MM.1S (cell line): ENCODE measurements at regions not wholly inside any gene's neighbourhood (a gene's known extent, or its start where the extent isn't known, plus 50 kb on each side); places are given as distances from the start of the nearest gene placed in this dataset.

Experiments
- DNase-seq: peaks from one replicate; pipeline ENCODE4 v3.0.0-alpha.2; 2015
- H2AFZ ChIP-seq: fragments of 300-600 bp; sonication (generic); 2 replicates; pipeline ENCODE4 v1.6.0; 2016; ENCODE audit warnings: antibody characterized with exemption, low read length
- H3F3A ChIP-seq: fragments of 300-600 bp; sonication (generic); 2 replicates; pipeline ENCODE4 v1.6.1; 2016; ENCODE audit warnings: mild to moderate bottlenecking, antibody characterized with exemption, low read length, moderate library complexity, mixed read lengths; ENCODE audit not compliant: insufficient read depth
- H3K27ac ChIP-seq: fragments of 300-600 bp; sonication (generic); 2 replicates; pipeline ENCODE4 v1.5.1; 2016; ENCODE audit warnings: mild to moderate bottlenecking, low read length
- H3K27me3 ChIP-seq: fragments of 300-600 bp; sonication (generic); replicated peaks from 2 replicates; pipeline ENCODE4 v1.6.0; 2016; ENCODE audit warnings: low read length; ENCODE audit not compliant: insufficient read depth
- H3K36me3 ChIP-seq: fragments of 300-600 bp; sonication (generic); replicated peaks from 2 replicates; pipeline ENCODE4 v1.6.1; 2016; ENCODE audit warnings: mild to moderate bottlenecking, low read length, mixed read lengths; ENCODE audit not compliant: insufficient read depth
- H3K4me1 ChIP-seq: fragments of 300-600 bp; sonication (generic); 2 replicates; pipeline ENCODE4 v1.6.1; 2016; ENCODE audit warnings: low read length, mixed read lengths
- H3K4me2 ChIP-seq: fragments of 300-600 bp; sonication (generic); 2 replicates; pipeline ENCODE4 v1.6.0; 2016; ENCODE audit warnings: low read depth, low read length
- H3K4me3 ChIP-seq: fragments of 300-600 bp; sonication (generic); 2 replicates; pipeline ENCODE4 v1.5.1; 2016; ENCODE audit warnings: low read length, mixed read lengths
- H3K79me2 ChIP-seq: fragments of 300-600 bp; sonication (generic); 2 replicates; pipeline ENCODE4 v1.6.1; 2016; ENCODE audit warnings: mixed run types, low read length, mixed read lengths
- H3K9ac ChIP-seq: fragments of 300-600 bp; sonication (generic); 2 replicates; pipeline ENCODE4 v1.6.1; 2016; ENCODE audit warnings: low read length, mixed read lengths
- H3K9me2 ChIP-seq: fragments of 300-600 bp; sonication (generic); replicated peaks from 2 replicates; pipeline ENCODE4 v1.6.1; 2016; ENCODE audit warnings: mild to moderate bottlenecking, low read length, mixed read lengths; ENCODE audit not compliant: insufficient read depth
- H3K9me3 ChIP-seq: fragments of 300-600 bp; sonication (generic); replicated peaks from 2 replicates; pipeline ENCODE4 v1.6.1; 2016; ENCODE audit warnings: mild to moderate bottlenecking, low read length, mixed read lengths; ENCODE audit not compliant: insufficient read depth
- H4K20me1 ChIP-seq: fragments of 300-600 bp; sonication (generic); 2 replicates; pipeline ENCODE4 v1.6.1; 2016; ENCODE audit warnings: mild to moderate bottlenecking, low read length, moderate library complexity, mixed read lengths; ENCODE audit not compliant: insufficient read depth
- CTCF ChIP-seq: fragments of 300-600 bp; sonication (generic); IDR thresholded peaks from 2 replicates; pipeline ENCODE4 v1.5.1; 2016; ENCODE audit warnings: antibody characterized with exemption, low read length, mixed read lengths
- EZH2 ChIP-seq: fragments of 300-600 bp; sonication (generic); optimal IDR thresholded peaks from 2 replicates; pipeline ENCODE3; 2017; ENCODE audit warnings: low read depth, mild to moderate bottlenecking, antibody characterized with exemption, low read length, mixed read lengths
- EZH2phosphoT487 ChIP-seq: fragments of 300-600 bp; sonication (generic); IDR thresholded peaks from 2 replicates; pipeline ENCODE4 v1.6.1; 2018; ENCODE audit warnings: antibody characterized with exemption, low read length

- Histone ChIP-seq H3K27me3 (no peaks in the 10 kb centered on the region), H3K4me3 (no peak overlapping the region), H2AFZ (no peak overlapping the region), H3K9me3 (no peaks in the 10 kb centered on the region), H4K20me1 (no peaks in the 10 kb centered on the region), H3F3A (no peaks in the 10 kb centered on the region), H3K79me2 (no peaks in the 10 kb centered on the region), H3K9me2 (no peaks in the 10 kb centered on the region), H3K4me1 (no peaks in the 10 kb centered on the region), H3K36me3 (no peaks in the 10 kb centered on the region), H3K27ac (no peak overlapping the region), H3K4me2 (no peak overlapping the region), H3K9ac (no peak overlapping the region)
- TF ChIP-seq CTCF: no peak
- TF ChIP-seq EZH2phosphoT487: no peak
- TF ChIP-seq EZH2: no peak
- DNase-seq: no peak
Observed at GRCh38 chr1:219276049-219276738, 102.5 kb downstream of the LYPLAL1 start.

GRCh38 chr1:219273088-219273686, 99.5 kb downstream of the LYPLAL1 start:
- Histone ChIP-seq H3K27me3 (no peaks in the 10 kb centered on the region), H3K9me3 (no peaks in the 10 kb centered on the region)
- no peak for TF ChIP-seq EZH2phosphoT487
- no peak for TF ChIP-seq EZH2
- TF ChIP-seq CTCF: no peak

GRCh38 chr1:219271818-219272535, 98.3 kb downstream of the LYPLAL1 start:
- no peak for DNase-seq
- no peaks in the 10 kb centered on the region for H3K27me3 ChIP-seq
- no peaks in the 10 kb centered on the region for H3F3A ChIP-seq
- no peaks in the 10 kb centered on the region for H4K20me1 ChIP-seq
- no peak overlapping the region for H3K9ac ChIP-seq
- no peak overlapping the region for H2AFZ ChIP-seq
- H3K27ac ChIP-seq: no peak overlapping the region
- TF ChIP-seq CTCF (no peak), EZH2 (no peak), EZH2phosphoT487 (no peak)
- no peaks in the 10 kb centered on the region for H3K9me3 ChIP-seq
- H3K79me2 ChIP-seq: no peaks in the 10 kb centered on the region
- no peak overlapping the region for H3K4me3 ChIP-seq
- no peak overlapping the region for H3K4me2 ChIP-seq
- H3K4me1 ChIP-seq: no peaks in the 10 kb centered on the region
- H3K9me2 ChIP-seq: no peaks in the 10 kb centered on the region
- H3K36me3 ChIP-seq: no peaks in the 10 kb centered on the region

More at GRCh38 chr1:219273088-219273686, 99.5 kb downstream of the LYPLAL1 start:
- Histone ChIP-seq H3K36me3 (no peaks in the 10 kb centered on the region), H3K4me3 (no peak overlapping the region), H3K9me2 (no peaks in the 10 kb centered on the region), H3F3A (no peaks in the 10 kb centered on the region), H3K9ac (no peak overlapping the region), H4K20me1 (no peaks in the 10 kb centered on the region), H3K4me1 (no peaks in the 10 kb centered on the region), H3K4me2 (no peak overlapping the region), H3K27ac (no peak overlapping the region), H2AFZ (no peak overlapping the region), H3K79me2 (no peaks in the 10 kb centered on the region)
- no peak for DNase-seq
